ENCODE measurements at regions not wholly inside any gene's neighbourhood (a gene's known extent, or its start where the extent isn't known, plus 50 kb on each side); places are given as distances from the start of the nearest gene placed in this dataset.

DNA sequence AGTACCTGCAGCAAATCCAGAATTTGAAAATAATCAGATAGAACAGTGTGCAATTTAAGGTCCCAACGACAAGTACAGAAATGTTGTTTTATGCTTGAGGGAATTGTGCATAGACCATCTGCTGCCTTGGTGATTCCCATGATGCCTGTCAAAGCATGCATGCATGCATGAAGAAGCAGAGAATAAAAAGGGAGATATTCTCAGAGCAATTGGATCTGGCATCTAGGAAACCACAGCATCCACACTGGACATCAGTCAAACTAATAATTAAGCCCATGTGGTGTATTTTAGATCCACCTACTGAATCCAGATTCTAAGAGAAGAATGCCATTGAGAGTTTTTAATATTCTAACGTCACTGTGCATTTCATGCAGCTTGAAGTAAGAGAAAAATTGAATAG, 361.2 kb downstream of the FSIP2 start:
- Histone ChIP-seq H3K4me3 (no peak overlapping the region), H3K27me3 (no peaks in the 10 kb centered on the region), H3K9me3 (no peaks in the 10 kb centered on the region), H3K27ac (no peak overlapping the region), H3K36me3 (ENCODE audit: low read depth, missing control alignments) (no peaks in the 10 kb centered on the region), H3K4me1 (no peaks in the 10 kb centered on the region)
- DNase-seq = no peak
- no peak for TF ChIP-seq CTCF (IDR thresholded peaks at IDR 0.05)
- no peak for TF ChIP-seq POLR2A (IDR thresholded peaks at IDR 0.05)
- 48 to 72% methylated on average over 2 of the region's 2 CpGs for WGBS, 2 donors
- intact Hi-C loops (cut with DNase I; ENCODE audit: low total_unique reads) = no loop called here

DNA sequence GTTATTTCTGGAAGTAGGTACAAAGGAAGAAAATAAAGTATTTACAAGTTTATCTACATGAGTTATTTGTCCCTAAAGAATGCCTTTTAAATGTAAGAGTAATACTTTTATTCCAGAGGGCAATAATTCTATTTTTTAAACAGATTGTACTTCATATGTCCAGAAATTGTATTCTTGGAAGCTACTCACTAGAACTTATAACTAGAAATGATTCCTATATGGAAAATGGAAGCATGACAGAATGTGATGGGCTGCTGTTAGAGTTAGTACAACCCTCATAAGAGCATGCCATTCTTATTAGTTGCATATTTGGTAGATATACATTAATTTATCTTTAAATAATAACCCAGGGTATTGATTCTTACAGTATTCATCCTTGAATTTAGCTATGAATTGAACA, 362.0 kb downstream of the FSIP2 start:
- Histone ChIP-seq H3K9me3 (no peaks in the 10 kb centered on the region), H3K4me1 (no peaks in the 10 kb centered on the region), H3K4me3 (no peak overlapping the region), H3K27me3 (no peaks in the 10 kb centered on the region), H3K36me3 (ENCODE audit: low read depth, missing control alignments) (no peaks in the 10 kb centered on the region), H3K27ac (no peak overlapping the region)
- intact Hi-C loops (cut with DNase I; ENCODE audit: low total_unique reads) = no loop called here
- DNase-seq = no peak
- TF ChIP-seq POLR2A (IDR thresholded peaks at IDR 0.05) (no peak), CTCF (IDR thresholded peaks at IDR 0.05) (no peak)

DNA sequence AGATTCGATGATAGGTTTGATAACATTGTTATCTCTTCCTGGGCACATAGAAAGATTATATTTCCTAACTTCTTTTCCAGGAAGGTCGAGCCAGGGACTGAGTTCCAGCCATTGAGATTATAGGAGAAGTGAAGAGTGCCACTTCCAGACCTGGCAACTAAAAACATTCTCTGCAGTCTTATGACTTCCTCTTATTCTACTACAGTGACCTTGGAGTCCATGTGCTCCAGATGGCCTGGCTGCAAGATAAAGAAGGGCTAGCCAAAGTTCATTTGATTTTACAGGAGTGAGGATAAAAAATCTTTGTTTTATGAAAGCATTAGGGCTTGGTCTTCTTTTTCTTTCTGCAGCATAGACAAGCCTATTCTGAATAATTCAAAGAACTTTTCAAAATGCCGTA, 363.0 kb downstream of the FSIP2 start:
- Histone ChIP-seq H3K4me3 (no peak overlapping the region), H3K9me3 (no peaks in the 10 kb centered on the region), H3K36me3 (ENCODE audit: low read depth, missing control alignments) (no peaks in the 10 kb centered on the region), H3K27me3 (no peaks in the 10 kb centered on the region), H3K4me1 (no peaks in the 10 kb centered on the region), H3K27ac (no peak overlapping the region)
- peak; percentile 36 for DNase-seq
- WGBS, 2 donors = 49 to 55% methylated on average over 3 of the region's 3 CpGs
- intact Hi-C loops (cut with DNase I; ENCODE audit: low total_unique reads) = no loop called here
- TF ChIP-seq POLR2A (IDR thresholded peaks at IDR 0.05) = no peak
- TF ChIP-seq CTCF (IDR thresholded peaks at IDR 0.05) = no peak

- TF ChIP-seq POLR2A (IDR thresholded peaks at IDR 0.05) (no peak), CTCF (IDR thresholded peaks at IDR 0.05) (no peak)
- Histone ChIP-seq H3K4me3 (no peak overlapping the region), H3K27me3 (no peaks in the 10 kb centered on the region), H3K27ac (no peak overlapping the region), H3K9me3 (no peaks in the 10 kb centered on the region), H3K36me3 (ENCODE audit: low read depth, missing control alignments) (no peaks in the 10 kb centered on the region), H3K4me1 (no peaks in the 10 kb centered on the region)
- no peak for DNase-seq
- intact Hi-C loops (cut with DNase I; ENCODE audit: low total_unique reads) = no loop called here
- WGBS, 2 donors = 97 to 100% methylated on average over 2 of the region's 2 CpGs
These were observed 364.7 kb downstream of the FSIP2 start for GRCh38 chr2:186103276-186103675.

- Histone ChIP-seq H3K4me1 (no peaks in the 10 kb centered on the region), H3K27me3 (no peaks in the 10 kb centered on the region), H3K9me3 (no peaks in the 10 kb centered on the region), H3K4me3 (no peak overlapping the region), H3K27ac (no peak overlapping the region), H3K36me3 (ENCODE audit: low read depth, missing control alignments) (no peaks in the 10 kb centered on the region)
- TF ChIP-seq CTCF (IDR thresholded peaks at IDR 0.05) = no peak
- TF ChIP-seq POLR2A (IDR thresholded peaks at IDR 0.05) = no peak
- 100% methylated on average over 1 of the region's 1 CpG for WGBS, 2 donors
- intact Hi-C loops (cut with DNase I; ENCODE audit: low total_unique reads) = no loop called here
- no peak for DNase-seq
These were observed 366.6 kb downstream of the FSIP2 start for GRCh38 chr2:186105016-186105724.
